ENCODE measurements at regions not wholly inside any gene's neighbourhood (a gene's known extent, or its start where the extent isn't known, plus 50 kb on each side); places are given as distances from the start of the nearest gene placed in this dataset.
A peak's percentile ranks its signal among the peaks of the same experiment; 100 is the strongest.

DNA sequence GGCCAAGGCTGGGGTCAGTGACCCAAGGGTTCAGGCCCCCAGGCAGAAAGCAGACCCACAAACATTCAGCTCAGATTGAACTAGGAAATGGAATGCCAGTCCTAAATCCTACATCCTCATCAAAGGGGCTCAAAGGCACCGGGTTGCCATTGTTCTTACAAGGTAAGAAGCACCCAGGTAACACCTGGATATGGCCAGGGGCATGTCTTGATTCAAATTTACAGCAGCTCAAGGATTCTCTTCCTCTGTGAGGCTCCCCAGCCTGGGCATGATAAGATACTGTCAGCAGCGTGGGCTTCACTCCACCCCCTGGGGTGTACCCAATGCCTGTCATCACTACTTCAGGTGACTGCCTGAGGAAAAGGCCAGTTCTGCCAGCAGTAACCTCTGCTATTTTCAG, 92.1 kb upstream of the FSTL4 start:
- no peak for DNase-seq

DNA sequence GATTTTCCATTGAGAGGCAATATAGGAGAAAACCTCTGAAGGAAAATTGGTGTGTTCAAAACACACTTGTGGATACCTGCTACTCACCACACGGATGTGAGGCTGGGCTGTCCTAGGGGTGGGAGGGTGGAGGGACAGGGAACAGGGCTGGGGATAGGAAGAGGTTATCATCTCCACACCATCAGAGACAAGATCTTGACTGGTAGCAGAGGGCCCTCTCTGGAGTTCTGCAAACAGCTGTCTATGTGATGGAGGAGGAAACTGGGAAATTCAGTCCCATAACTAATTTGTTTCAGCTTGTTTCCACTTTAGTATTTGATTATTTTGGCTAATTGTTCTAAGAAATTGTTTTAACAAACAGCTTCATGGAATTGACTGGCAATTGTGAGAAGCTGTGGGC, 91.6 kb upstream of the FSTL4 start:
- no peak for DNase-seq

DNA sequence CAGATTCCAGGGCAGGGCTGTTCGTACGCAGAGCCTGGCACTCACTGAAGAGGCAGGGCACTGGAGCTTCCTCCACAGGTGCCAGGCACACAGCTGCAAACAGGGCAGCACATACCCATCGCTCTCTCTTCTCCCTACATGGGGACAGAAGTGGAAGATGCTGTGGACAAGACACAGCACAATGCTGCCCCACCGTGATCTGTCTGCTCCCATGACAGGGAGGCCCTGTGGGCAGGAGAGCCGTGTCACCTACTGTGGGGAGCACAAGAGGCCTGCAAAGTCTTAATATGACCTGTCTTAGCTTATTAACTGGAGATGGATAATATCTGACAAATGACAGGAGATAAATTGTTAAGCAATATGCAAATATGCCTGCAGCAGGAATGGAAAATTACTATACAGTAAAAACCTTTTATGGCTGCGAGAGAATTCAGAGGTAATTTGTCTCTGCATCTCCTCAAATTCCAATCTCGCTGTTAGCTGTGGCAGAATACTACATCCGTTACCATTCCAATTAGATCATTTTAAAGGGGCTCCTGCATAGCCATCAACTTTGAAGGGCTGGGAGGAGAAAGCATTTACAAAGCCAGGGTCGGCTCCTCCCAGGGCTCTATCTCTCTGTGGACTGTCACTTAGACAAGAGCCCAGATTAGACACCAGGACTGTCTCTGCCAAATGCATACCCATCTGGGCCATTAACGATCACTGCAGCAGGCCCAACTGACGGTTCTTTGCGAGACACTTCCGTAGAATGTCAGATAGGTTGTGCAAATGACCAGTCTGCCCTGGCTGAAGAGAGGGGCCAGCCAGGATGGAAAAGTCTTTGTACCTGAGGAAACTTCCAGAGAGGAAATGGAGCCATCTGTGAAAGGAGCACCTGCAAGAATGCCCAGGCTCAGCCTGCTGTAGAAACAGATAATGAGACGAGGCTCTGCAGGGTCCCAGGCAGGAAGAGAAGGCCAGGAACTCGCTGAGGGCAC, 90.7 kb upstream of the FSTL4 start:
- no peak for DNase-seq

- no peak for DNase-seq
Observed at GRCh38 chr5:133701871-133702270, 89.5 kb upstream of the FSTL4 start.

DNA sequence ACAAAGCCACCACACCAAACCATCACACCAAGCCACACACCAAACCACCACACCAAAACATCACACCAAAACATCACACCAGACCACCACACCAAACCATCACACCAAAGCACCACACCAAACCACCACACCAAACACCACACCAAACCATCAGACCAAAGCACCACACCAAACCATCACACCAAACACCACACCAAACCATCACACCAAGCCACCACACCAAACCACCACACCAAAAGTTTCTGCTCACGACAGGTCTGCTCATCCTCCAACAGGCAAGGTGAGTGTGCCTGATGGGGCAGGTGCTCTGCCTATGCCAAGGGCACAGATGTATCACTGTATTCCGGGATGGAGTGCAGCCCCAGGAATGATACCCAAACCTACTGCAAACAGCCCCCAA, 87.9 kb upstream of the FSTL4 start:
- no peak for DNase-seq

GRCh38 chr5:133698646-133699526, 86.5 kb upstream of the FSTL4 start:
- DNase-seq = peak in 1 of 5 donors; percentile 18

GRCh38 chr5:133698259-133698554, 85.9 kb upstream of the FSTL4 start:
- no peak for DNase-seq

GRCh38 chr5:133697536-133698258, 85.4 kb upstream of the FSTL4 start:
- no peak for DNase-seq

GRCh38 chr5:133696782-133697507, 84.6 kb upstream of the FSTL4 start:
- DNase-seq = no peak

- DNase-seq = no peak
Observed at GRCh38 chr5:133696006-133696584, 83.8 kb upstream of the FSTL4 start.

GRCh38 chr5:133694181-133694831, 82.0 kb upstream of the FSTL4 start:
- no peak for DNase-seq

DNA sequence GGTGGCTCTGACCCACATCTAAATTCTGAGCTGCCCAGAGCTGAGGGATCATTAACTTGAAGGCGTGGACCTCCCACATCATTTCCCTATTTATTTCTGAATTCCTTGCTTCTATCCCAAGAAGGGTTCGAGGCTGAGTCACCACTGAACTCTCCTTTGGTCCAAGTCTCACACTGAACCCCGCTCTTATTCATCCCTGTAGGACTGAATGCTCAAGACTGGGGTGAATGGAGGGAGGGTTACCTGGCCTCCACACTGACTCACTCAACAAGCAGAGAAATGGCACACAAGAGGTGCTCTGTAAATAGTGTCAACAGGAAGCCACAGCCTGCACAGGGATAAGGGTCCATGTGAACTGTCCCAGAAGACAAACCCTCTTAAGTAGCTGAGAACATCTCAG, 79.1 kb upstream of the FSTL4 start:
- no peak for DNase-seq

DNA sequence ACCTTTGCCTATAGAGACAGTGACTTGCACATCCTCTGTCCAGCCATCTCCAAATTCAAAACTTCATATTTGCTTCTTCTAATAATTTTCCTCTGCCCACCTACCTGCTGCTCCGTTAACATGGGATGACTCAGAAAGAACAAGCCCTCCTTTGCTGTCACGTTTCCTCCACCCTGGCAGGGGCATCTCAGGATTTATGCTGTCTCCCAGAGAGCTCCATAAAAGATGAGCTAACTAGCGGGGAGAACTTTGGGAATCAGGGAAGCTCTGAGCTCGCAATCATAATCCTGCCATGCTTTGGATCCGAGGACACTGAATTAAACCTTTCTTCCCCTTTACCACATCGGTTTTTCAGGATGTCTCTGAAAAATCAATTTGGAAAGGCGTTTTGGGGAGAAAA, 78.4 kb upstream of the FSTL4 start:
- no peak for DNase-seq

DNA sequence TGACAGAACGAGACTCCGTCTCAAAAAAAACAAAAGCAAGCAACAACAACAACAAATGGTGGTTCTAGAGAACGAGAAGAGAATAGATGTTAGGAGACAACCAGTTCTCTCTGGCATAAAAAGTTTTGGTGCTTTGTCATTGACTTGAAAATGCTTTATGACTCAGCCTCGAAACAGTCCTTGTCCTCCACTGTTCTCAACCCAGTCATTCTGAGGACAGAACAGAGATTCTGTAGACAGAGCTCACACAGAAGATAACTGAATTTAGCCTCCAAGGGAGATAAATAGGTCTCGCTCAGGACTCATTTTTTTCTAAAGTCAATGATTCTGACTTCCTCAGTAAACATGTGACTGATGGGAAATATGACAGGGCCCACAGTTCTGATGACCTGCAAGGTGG, 76.0 kb upstream of the FSTL4 start:
- DNase-seq = peak in 1 of 5 donors; percentile 37

GRCh38 chr5:133687212-133688061, 75.1 kb upstream of the FSTL4 start:
- no peak for DNase-seq

GRCh38 chr5:133686566-133686965, 74.2 kb upstream of the FSTL4 start:
- DNase-seq = no peak

DNA sequence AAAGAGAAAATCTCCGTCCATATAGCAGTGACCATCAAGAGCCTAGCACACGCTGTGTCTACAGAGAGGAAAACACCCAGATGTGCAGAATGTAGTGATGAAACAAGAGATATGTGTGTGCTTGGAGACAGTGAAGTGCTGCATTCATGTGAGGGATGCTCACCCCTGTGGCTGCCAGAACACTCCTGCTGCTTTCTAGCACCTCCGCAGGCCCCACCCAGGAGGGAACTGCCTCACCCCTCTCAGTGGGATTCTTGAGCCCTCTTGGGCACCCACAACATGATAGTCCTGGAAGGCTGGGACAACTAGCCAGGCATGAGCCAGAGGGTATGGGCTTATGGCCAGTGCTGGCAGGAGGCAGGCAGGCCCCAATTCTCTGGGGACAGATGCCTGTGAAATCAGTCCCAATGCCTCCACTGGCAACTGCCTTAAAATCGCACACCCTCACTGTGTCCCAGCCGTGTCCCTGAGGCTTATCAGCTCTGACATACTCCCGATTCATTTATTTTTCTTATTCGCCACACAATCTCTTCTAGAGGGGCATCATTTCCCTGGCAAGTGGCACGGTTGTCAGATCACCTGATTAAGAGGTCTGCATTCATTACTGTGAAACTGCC, 73.2 kb upstream of the FSTL4 start:
- DNase-seq = no peak

GRCh38 chr5:133683646-133684596, 71.6 kb upstream of the FSTL4 start:
- DNase-seq = no peak

- DNase-seq = no peak
Observed at GRCh38 chr5:133682451-133682850, 70.1 kb upstream of the FSTL4 start.
